Suprapubic skin (tissue), 4 donors: ENCODE measurements at regions not wholly inside any gene's neighbourhood (a gene's known extent, or its start where the extent isn't known, plus 50 kb on each side); places are given as distances from the start of the nearest gene placed in this dataset.

Experiments used
- DNase-seq, 2 donors: peaks; one replicate each; pipeline ENCODE4 v3.0.0-alpha.2; 2019; ENCODE audit warnings: low spot score in 2 of 2
- H3K27ac ChIP-seq: fragments of 200-600 bp; sonication (generic); one replicate; pipeline ENCODE4 v1.5.1; 2019
- H3K27me3 ChIP-seq: fragments of 200-600 bp; sonication (generic); one replicate; pipeline ENCODE4 v1.5.1; 2019
- H3K36me3 ChIP-seq: fragments of 200-600 bp; sonication (generic); one replicate; pipeline ENCODE4 v1.5.1; 2019
- H3K4me1 ChIP-seq: fragments of 200-600 bp; sonication (generic); one replicate; pipeline ENCODE4 v1.5.1; 2019
- H3K4me3 ChIP-seq: fragments of 200-600 bp; sonication (generic); one replicate; pipeline ENCODE4 v1.5.1; 2019; ENCODE audit warnings: mild to moderate bottlenecking
- H3K9me3 ChIP-seq: fragments of 200-600 bp; sonication (generic); one replicate; pipeline ENCODE4 v1.5.1; 2019
- EP300 ChIP-seq: sonication (generic); formaldehyde crosslinking; IDR thresholded peaks from one replicate; pipeline ENCODE4 v1.6.1; 2017; ENCODE audit warnings: antibody characterized with exemption
- POLR2A ChIP-seq, 2 donors: fragments of 450-650 bp; IDR thresholded peaks; one replicate each; pipeline ENCODE4 v1.6.1; 2017; ENCODE audit warnings: antibody characterized with exemption in 2 of 2, mild to moderate bottlenecking in 2 of 2, moderate library complexity in 2 of 2
- POLR2AphosphoS5 ChIP-seq, 3 donors: sonication (generic); formaldehyde crosslinking; IDR thresholded peaks; one replicate each; pipeline ENCODE4 v1.6.1; 2017; ENCODE audit warnings: antibody characterized with exemption in 3 of 3
- WGBS: methylation state at CpG from one replicate; pipeline ENCODE4 v1.1.5; 2018; 5-methylcytosine and 5-hydroxymethylcytosine counted together
- TF ChIP-seq, protein P1 (sequence below), 2 donors: fragments of 200-600 bp in 1 of 2; fragments of 450-650 bp in 1 of 2; sonication (generic) in 1 of 2; IDR thresholded peaks; one replicate each; pipeline ENCODE4 v1.5.1; 2016 to 2019; ENCODE audit warnings: antibody characterized with exemption in 2 of 2, mild to moderate bottlenecking in 1 of 2, moderate library complexity in 1 of 2

DNA sequence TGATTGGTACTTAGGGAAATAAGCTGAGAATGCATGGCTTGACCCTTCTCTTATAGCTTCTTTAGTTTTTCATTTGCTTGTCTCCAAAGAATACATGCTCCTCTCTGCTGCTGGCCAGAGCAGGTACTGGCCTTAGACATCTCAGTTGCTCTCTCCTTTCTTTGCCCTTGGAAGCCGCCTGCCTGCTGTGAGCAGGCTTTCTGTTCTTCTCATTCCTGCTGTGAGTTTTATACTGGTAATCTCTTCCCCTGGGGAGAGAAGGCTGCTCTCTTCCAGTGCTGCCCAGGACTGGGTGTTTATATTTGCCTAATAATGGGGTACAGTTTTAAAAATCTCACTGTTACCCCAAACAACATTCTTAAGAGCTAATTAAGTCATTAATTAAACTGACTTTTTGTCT is 323.5 kb upstream of the LRRC7 start:
- no peaks in the 10 kb centered on the region for H3K4me1 ChIP-seq
- no peak overlapping the region for H3K27ac ChIP-seq
- WGBS = 91% methylated on average over 1 of the region's 1 CpG
- no peaks in the 10 kb centered on the region for H3K36me3 ChIP-seq
- no peaks in the 10 kb centered on the region for H3K9me3 ChIP-seq
- TF ChIP-seq POLR2AphosphoS5 (IDR thresholded peaks at IDR 0.05) = no peak
- TF ChIP-seq EP300 = no peak
- TF ChIP-seq, protein P1, sequence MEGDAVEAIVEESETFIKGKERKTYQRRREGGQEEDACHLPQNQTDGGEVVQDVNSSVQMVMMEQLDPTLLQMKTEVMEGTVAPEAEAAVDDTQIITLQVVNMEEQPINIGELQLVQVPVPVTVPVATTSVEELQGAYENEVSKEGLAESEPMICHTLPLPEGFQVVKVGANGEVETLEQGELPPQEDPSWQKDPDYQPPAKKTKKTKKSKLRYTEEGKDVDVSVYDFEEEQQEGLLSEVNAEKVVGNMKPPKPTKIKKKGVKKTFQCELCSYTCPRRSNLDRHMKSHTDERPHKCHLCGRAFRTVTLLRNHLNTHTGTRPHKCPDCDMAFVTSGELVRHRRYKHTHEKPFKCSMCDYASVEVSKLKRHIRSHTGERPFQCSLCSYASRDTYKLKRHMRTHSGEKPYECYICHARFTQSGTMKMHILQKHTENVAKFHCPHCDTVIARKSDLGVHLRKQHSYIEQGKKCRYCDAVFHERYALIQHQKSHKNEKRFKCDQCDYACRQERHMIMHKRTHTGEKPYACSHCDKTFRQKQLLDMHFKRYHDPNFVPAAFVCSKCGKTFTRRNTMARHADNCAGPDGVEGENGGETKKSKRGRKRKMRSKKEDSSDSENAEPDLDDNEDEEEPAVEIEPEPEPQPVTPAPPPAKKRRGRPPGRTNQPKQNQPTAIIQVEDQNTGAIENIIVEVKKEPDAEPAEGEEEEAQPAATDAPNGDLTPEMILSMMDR (IDR thresholded peaks at IDR 0.05) = no peak
- TF ChIP-seq POLR2A (IDR thresholded peaks at IDR 0.05) = no peak
- DNase-seq = no peak
- no peaks in the 10 kb centered on the region for H3K27me3 ChIP-seq
- H3K4me3 ChIP-seq = no peak overlapping the region

DNA sequence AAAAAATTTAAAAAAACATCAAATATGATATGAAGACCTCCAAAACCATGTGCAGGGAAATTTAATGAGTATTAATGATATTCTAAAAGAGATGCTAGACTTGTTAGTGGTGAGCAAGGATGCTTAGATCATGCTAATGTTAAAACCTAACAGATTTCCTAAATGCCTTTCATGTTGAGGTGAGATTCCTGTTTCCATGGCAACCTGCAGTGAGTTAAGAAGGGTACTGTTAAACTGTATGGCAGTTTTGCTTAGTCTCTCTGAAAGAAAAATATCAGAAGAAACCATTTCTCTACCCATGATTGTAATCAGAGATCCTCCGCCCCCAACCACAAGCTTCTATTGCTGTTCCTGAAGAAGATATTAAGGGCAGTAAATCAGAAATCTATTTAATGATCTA is 321.6 kb upstream of the LRRC7 start:
- no peaks in the 10 kb centered on the region for H3K27me3 ChIP-seq
- DNase-seq = no peak
- H3K4me3 ChIP-seq = no peak overlapping the region
- 67% methylated on average over 1 of the region's 1 CpG for WGBS
- H3K36me3 ChIP-seq = no peaks in the 10 kb centered on the region
- no peaks in the 10 kb centered on the region for H3K4me1 ChIP-seq
- H3K27ac ChIP-seq = no peak overlapping the region
- TF ChIP-seq POLR2AphosphoS5 (IDR thresholded peaks at IDR 0.05) = no peak
- TF ChIP-seq POLR2A (IDR thresholded peaks at IDR 0.05) = no peak
- TF ChIP-seq, protein P1 (IDR thresholded peaks at IDR 0.05) = no peak
- TF ChIP-seq EP300 = no peak
- no peaks in the 10 kb centered on the region for H3K9me3 ChIP-seq

DNA sequence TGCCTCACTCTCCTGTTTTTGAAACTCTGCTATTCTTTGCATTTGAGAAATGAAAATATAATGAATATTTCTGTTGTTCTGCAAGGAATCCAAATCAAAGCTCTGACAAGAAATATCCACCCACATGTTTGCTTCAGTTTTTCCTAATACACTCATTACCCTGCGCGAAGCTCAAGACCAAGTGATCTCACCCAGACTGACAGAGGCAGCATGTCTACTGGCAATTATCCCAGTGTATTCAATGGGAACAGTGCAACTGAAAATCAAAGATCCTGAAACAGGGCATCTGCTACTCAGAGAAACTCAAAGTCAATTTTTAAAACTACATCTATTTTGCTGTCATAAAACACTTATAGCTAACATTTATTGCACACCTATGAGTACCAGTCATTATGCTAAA is 321.0 kb upstream of the LRRC7 start:
- Histone ChIP-seq H3K36me3 (no peaks in the 10 kb centered on the region), H3K4me3 (no peak overlapping the region), H3K4me1 (no peaks in the 10 kb centered on the region), H3K27me3 (no peaks in the 10 kb centered on the region), H3K9me3 (no peaks in the 10 kb centered on the region), H3K27ac (no peak overlapping the region)
- WGBS = 30% methylated on average over 2 of the region's 2 CpGs
- DNase-seq = no peak
- TF ChIP-seq EP300 = no peak
- TF ChIP-seq, protein P1 (IDR thresholded peaks at IDR 0.05) = no peak
- no peak for TF ChIP-seq POLR2A (IDR thresholded peaks at IDR 0.05)
- no peak for TF ChIP-seq POLR2AphosphoS5 (IDR thresholded peaks at IDR 0.05)

DNA sequence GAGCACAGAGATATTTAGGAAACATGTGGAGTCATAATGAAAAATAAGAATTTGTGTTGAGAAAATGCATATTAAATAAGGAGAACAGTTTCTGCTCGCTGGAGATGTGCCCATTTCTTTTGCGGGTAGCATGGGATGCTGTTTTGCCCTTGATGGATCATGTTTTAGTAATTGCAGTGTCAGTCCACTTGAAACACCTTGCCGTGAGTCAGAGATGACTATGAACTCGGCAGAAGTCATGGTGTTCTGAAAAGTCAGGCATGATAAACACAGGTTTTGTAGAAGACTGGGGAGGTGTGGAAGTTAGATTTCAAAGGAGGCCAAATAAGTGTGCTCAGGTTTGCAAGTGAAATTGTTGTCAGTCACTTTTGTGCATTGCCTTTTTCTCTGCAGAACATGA is 315.0 kb upstream of the LRRC7 start:
- Histone ChIP-seq H3K4me1 (no peaks in the 10 kb centered on the region), H3K9me3 (no peaks in the 10 kb centered on the region), H3K27me3 (no peaks in the 10 kb centered on the region), H3K36me3 (no peaks in the 10 kb centered on the region), H3K27ac (no peak overlapping the region), H3K4me3 (no peak overlapping the region)
- WGBS = 80% methylated on average over 4 of the region's 4 CpGs
- DNase-seq = no peak
- no peak for TF ChIP-seq EP300
- TF ChIP-seq POLR2A (IDR thresholded peaks at IDR 0.05) = no peak
- TF ChIP-seq, protein P1 (IDR thresholded peaks at IDR 0.05) = no peak
- no peak for TF ChIP-seq POLR2AphosphoS5 (IDR thresholded peaks at IDR 0.05)

DNA sequence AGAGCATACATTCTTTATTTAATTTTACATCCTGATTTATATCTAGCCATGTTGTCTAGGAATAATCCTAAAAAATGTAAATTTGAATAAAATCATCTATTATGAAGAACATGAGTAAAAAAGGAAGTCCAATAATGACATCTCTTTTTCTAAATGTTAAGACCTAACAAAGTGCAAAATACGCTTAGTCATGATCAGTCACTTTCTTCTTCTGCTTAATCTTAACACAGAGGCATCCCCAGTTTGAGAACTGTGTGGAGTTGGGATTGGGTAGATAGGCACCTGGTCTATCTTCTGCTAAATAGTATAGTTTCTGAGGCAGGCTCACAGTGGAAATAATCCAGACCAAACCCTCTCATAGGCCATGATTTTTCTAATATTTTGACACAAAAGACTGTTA is 311.7 kb upstream of the LRRC7 start:
- Histone ChIP-seq H3K27ac (no peak overlapping the region), H3K4me1 (no peaks in the 10 kb centered on the region), H3K36me3 (no peaks in the 10 kb centered on the region), H3K9me3 (no peaks in the 10 kb centered on the region), H3K27me3 (no peaks in the 10 kb centered on the region), H3K4me3 (no peak overlapping the region)
- no peak for DNase-seq
- WGBS = 88% methylated on average over 1 of the region's 1 CpG
- TF ChIP-seq EP300 (no peak), POLR2A (IDR thresholded peaks at IDR 0.05) (no peak), POLR2AphosphoS5 (IDR thresholded peaks at IDR 0.05) (no peak)
- TF ChIP-seq, protein P1 (IDR thresholded peaks at IDR 0.05) = no peak
